IMR-90 (cell line): ENCODE measurements at regions not wholly inside any gene's neighbourhood (a gene's known extent, or its start where the extent isn't known, plus 50 kb on each side); places are given as distances from the start of the nearest gene placed in this dataset.

Experiments
- ATAC-seq: fragments of 200-7000 bp; cut with Tn5 transposase; 2 replicates; pipeline ENCODE4 v1.9.1; 2020; ENCODE audit warnings: low read depth, mild to moderate bottlenecking, moderate library complexity
- BruUV-seq: library from RNA; stranded (reverse); fragments of 400-500 nt; replicated peaks from 2 replicates; lab custom pipeline; 2021; lab: Mats Ljungman, UMichigan
- CTCF ChIA-PET: fragments of 300-600 bp; formaldehyde crosslinking; extraction: SDS; loops from one replicate; lab custom pipeline; 2021; ENCODE audit warnings: antibody characterized with exemption; lab: Yijun Ruan, JAX
- POLR2A ChIA-PET: fragments of 300-600 bp; sonication (Branson Sonifier 250); formaldehyde crosslinking; loops from one replicate; lab custom pipeline; 2022; ENCODE audit warnings: antibody characterized with exemption; ENCODE audit not compliant: unreplicated experiment; lab: Charles Lee
- DNase-seq: peaks from one replicate; pipeline ENCODE4 v3.0.0; 2013
- H2AFZ ChIP-seq: replicated peaks from 2 replicates; pipeline ENCODE3; 2013; ENCODE audit warnings: low read length, mild to moderate bottlenecking; ENCODE audit not compliant: poor library complexity
- H2AK5ac ChIP-seq: 2 replicates; pipeline ENCODE4 v1.6.1; 2013; ENCODE audit warnings: low read depth, low read length, inconsistent platforms
- H2AK9ac ChIP-seq: replicated peaks from 2 replicates; pipeline ENCODE3; 2013; ENCODE audit warnings: mild to moderate bottlenecking, low read depth, low read length, moderate library complexity; ENCODE audit not compliant: poor library complexity
- H2BK120ac ChIP-seq: 2 replicates; pipeline ENCODE4 v1.6.1; 2013; ENCODE audit warnings: low read depth, low read length, inconsistent platforms
- H2BK15ac ChIP-seq: 3 replicates; pipeline ENCODE4 v1.6.1; 2013; ENCODE audit warnings: low read depth, low read length, inconsistent platforms
- H2BK20ac ChIP-seq: 2 replicates; pipeline ENCODE4 v1.6.1; 2013; ENCODE audit warnings: low read depth, mild to moderate bottlenecking, inconsistent platforms, low read length, moderate library complexity
- H2BK5ac ChIP-seq: 2 replicates; pipeline ENCODE4 v1.6.1; 2013; ENCODE audit warnings: mild to moderate bottlenecking, low read depth, low read length, inconsistent platforms; ENCODE audit not compliant: poor library complexity, severe bottlenecking
- H3K14ac ChIP-seq: replicated peaks from 2 replicates; pipeline ENCODE4 v1.6.1; 2013; ENCODE audit warnings: low read depth, low read length, inconsistent platforms
- H3K18ac ChIP-seq: 2 replicates; pipeline ENCODE4 v1.6.1; 2013; ENCODE audit warnings: low read depth, low read length, control low read depth
- H3K23ac ChIP-seq: 2 replicates; pipeline ENCODE4 v1.6.1; 2013; ENCODE audit warnings: low read depth, low read length, inconsistent platforms
- H3K27ac ChIP-seq: 2 replicates; pipeline ENCODE4 v1.5.1; 2013; ENCODE audit warnings: mild to moderate bottlenecking, control low read depth, low read length; ENCODE audit not compliant: insufficient read depth
- H3K27me3 ChIP-seq: 2 replicates; pipeline ENCODE4 v1.6.1; 2013; ENCODE audit warnings: low read length; ENCODE audit not compliant: control insufficient read depth, insufficient read depth
- H3K36me3 ChIP-seq: 2 replicates; pipeline ENCODE4 v1.6.1; 2013; ENCODE audit warnings: low read length, mixed read lengths; ENCODE audit not compliant: control insufficient read depth, insufficient read depth
- H3K4ac ChIP-seq: 2 replicates; pipeline ENCODE4 v1.6.1; 2013; ENCODE audit warnings: low read depth, low read length, inconsistent platforms
- H3K4me1 ChIP-seq: 2 replicates; pipeline ENCODE4 v1.6.1; 2013; ENCODE audit warnings: low read length, mixed read lengths; ENCODE audit not compliant: control insufficient read depth, insufficient read depth
- H3K4me2 ChIP-seq: 2 replicates; pipeline ENCODE4 v1.6.1; 2013; ENCODE audit warnings: low read depth, mild to moderate bottlenecking, control low read depth, low read length, moderate library complexity
- H3K4me3 ChIP-seq: 2 replicates; pipeline ENCODE4 v1.5.1; 2013; ENCODE audit warnings: low read depth, mild to moderate bottlenecking, control low read depth, low read length, moderate library complexity; ENCODE audit not compliant: insufficient read depth
- H3K56ac ChIP-seq: 2 replicates; pipeline ENCODE4 v1.6.1; 2013; ENCODE audit warnings: low read length, inconsistent platforms; ENCODE audit not compliant: insufficient read depth; ENCODE audit errors: extremely low read depth
- H3K79me1 ChIP-seq, 2 experiments: 2 replicates each; pipeline ENCODE4 v1.6.1; 2013; ENCODE audit warnings: low read length in 2 of 2, inconsistent platforms in 1 of 2, low read depth in 1 of 2
- H3K9ac ChIP-seq: 2 replicates; pipeline ENCODE4 v1.6.1; 2013; ENCODE audit warnings: low read depth, low read length, control low read depth
- H3K9me1 ChIP-seq: 2 replicates; pipeline ENCODE4 v1.6.1; 2013; ENCODE audit warnings: low read length, inconsistent platforms; ENCODE audit not compliant: insufficient read depth
- H3K9me3 ChIP-seq: 2 replicates; pipeline ENCODE4 v1.6.1; 2013; ENCODE audit warnings: low read length; ENCODE audit not compliant: control insufficient read depth, insufficient read depth
- H4K20me1 ChIP-seq: 2 replicates; pipeline ENCODE4 v1.6.1; 2013; ENCODE audit warnings: low read length, inconsistent platforms; ENCODE audit not compliant: insufficient read depth
- H4K5ac ChIP-seq: 2 replicates; pipeline ENCODE4 v1.6.1; 2013; ENCODE audit warnings: mild to moderate bottlenecking, low read depth, low read length, control low read depth
- H4K8ac ChIP-seq, 2 experiments: 2 replicates each; pipeline ENCODE4 v1.6.1; 2013; ENCODE audit warnings: low read depth in 2 of 2, low read length in 2 of 2, control low read depth in 1 of 2, inconsistent platforms in 1 of 2
- H4K91ac ChIP-seq: 2 replicates; pipeline ENCODE4 v1.6.1; 2013; ENCODE audit warnings: low read depth, low read length, inconsistent platforms; ENCODE audit not compliant: insufficient read depth
- BHLHE40 ChIP-seq: fragments of 150-350 bp; IDR thresholded peaks from 2 replicates; pipeline ENCODE4 v1.6.1; 2016; ENCODE audit warnings: mild to moderate bottlenecking, low read depth, low read length
- FOS ChIP-seq: fragments of 150-350 bp; IDR thresholded peaks from 2 replicates; pipeline ENCODE4 v1.6.1; 2016; ENCODE audit warnings: low read depth, low read length
- MAZ ChIP-seq: IDR thresholded peaks from 2 replicates; pipeline ENCODE4 v1.6.1; 2012; ENCODE audit warnings: low read depth, mild to moderate bottlenecking, low read length, improper control_type of control experiment, moderate library complexity, borderline replicate concordance
- MXI1 ChIP-seq: IDR thresholded peaks from 2 replicates; pipeline ENCODE4 v1.6.1; 2012; ENCODE audit warnings: low read depth, mild to moderate bottlenecking, low read length, moderate library complexity, borderline replicate concordance
- NFE2L2 ChIP-seq: fragments of 150-350 bp; IDR thresholded peaks from 2 replicates; pipeline ENCODE4 v1.6.1; 2016; ENCODE audit warnings: low read depth, mild to moderate bottlenecking, low read length
- POLR2A ChIP-seq: IDR thresholded peaks from 2 replicates; pipeline ENCODE4 v1.6.1; 2012; ENCODE audit warnings: mild to moderate bottlenecking, low read depth, low read length
- RAD21 ChIP-seq: IDR thresholded peaks from 2 replicates; pipeline ENCODE4 v1.6.1; 2012; ENCODE audit warnings: low read length, improper control_type of control experiment
- RCOR1 ChIP-seq: IDR thresholded peaks from 2 replicates; pipeline ENCODE4 v1.6.1; 2012; ENCODE audit warnings: mild to moderate bottlenecking, low read length, improper control_type of control experiment; ENCODE audit not compliant: insufficient replicate concordance
- RFX5 ChIP-seq: IDR thresholded peaks from 2 replicates; pipeline ENCODE4 v1.8.0; 2012; ENCODE audit warnings: low read depth, mild to moderate bottlenecking, low read length, moderate library complexity
- SMC3 ChIP-seq: fragments of 150-350 bp; IDR thresholded peaks from 2 replicates; pipeline ENCODE4 v1.6.1; 2016; ENCODE audit warnings: low read depth, mild to moderate bottlenecking, antibody characterized with exemption, low read length, moderate library complexity
- WGBS, 2 experiments: methylation state at CpG; one replicate each; pipeline versions ENCODE4 v1.1.5 to v1.1.7; 2013; ENCODE audit warnings: missing lambda C conversion rate in 2 of 2; ENCODE audit not compliant: insufficient read length in 1 of 2; ENCODE audit errors: extremely low coverage in 2 of 2; 5-methylcytosine and 5-hydroxymethylcytosine counted together
- dilution Hi-C: fragments of 300-500 bp; cut with HindIII; formaldehyde crosslinking; loops from one replicate; pipeline ENCODE4 v1.14.3; 2018; ENCODE audit warnings: low sequenced_read_pairs; ENCODE audit not compliant: unreplicated experiment
- in situ Hi-C: fragments of 300-500 bp; cut with MboI; formaldehyde crosslinking; loops from 3 replicates; pipeline ENCODE4 v1.14.3; 2019; ENCODE audit warnings: low sequenced_read_pairs, inconsistent platforms, mixed read lengths
- intact Hi-C: fragments of 100-400 bp; cut with micrococcal nuclease; formaldehyde crosslinking; loops from 2 replicates; pipeline ENCODE4 v1.10.0; 2022
- TF ChIP-seq, protein P1 (sequence below): fragments of 150-350 bp; IDR thresholded peaks from 2 replicates; pipeline ENCODE4 v1.6.1; 2016; ENCODE audit warnings: low read depth, mild to moderate bottlenecking, low read length, moderate library complexity, borderline replicate concordance
- TF ChIP-seq, protein P2 (sequence below): fragments of 150-350 bp; IDR thresholded peaks from 2 replicates; pipeline ENCODE4 v1.6.1; 2017; ENCODE audit warnings: mild to moderate bottlenecking, antibody characterized with exemption, low read length, low read depth
- TF ChIP-seq, protein P3 (sequence below): conservative IDR thresholded peaks from 2 replicates; pipeline ENCODE4 v1.5.1; 2012; ENCODE audit warnings: mild to moderate bottlenecking, low read depth, low read length, improper control_type of control experiment

DNA sequence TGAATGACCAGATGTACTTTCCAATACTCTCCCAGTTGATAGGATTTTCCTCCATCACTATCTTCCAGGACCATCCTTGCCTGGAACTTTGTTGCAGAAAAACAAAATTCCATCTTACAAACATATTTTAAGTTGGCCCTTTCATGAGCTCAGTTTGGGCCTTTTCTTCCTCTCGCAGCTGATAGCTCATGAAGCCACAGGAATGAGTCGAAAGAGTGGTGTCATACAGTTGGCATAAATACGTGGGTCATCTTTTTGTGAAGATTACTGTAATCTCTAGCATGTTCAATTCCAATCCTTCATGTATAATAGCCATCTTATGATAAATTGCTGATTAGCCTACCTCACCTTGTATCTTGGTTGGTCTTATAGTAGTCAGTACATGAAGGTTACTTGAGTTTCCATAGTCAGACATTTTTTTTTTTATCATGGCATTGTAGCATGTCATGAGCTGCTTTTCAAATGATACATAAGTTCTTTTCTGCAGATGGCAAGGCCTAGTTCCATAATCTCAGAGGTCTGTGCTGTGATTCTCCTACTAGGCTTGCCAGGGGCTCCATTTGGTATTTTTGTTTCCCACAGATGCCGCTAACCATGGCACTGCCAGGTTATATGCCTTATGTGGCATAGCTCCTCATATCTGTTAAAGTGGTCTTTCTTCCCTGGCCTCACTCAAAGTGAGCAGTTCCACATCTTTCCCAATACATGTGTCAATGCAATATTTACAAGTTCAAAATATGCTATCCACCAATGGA lies 380.6 kb upstream of the DCN start:
- POLR2A ChIA-PET, result no interaction called here

More for the DNA sequence above, 380.6 kb upstream of the DCN start:
- H4K8ac ChIP-seq, result no peak overlapping the region
- no peak overlapping the region for H3K4me3 ChIP-seq
- H2AFZ ChIP-seq, result no peak overlapping the region
- H3K9ac ChIP-seq, result no peak overlapping the region
- H3K27ac ChIP-seq, result no peak overlapping the region
- no peak overlapping the region for H3K4me2 ChIP-seq
- H2BK20ac ChIP-seq, result no peak overlapping the region
- H2BK120ac ChIP-seq, result no peak overlapping the region
- ATAC-seq (no peak), DNase-seq (no peak)
- no peak overlapping the region for H3K18ac ChIP-seq
- H3K56ac ChIP-seq, result no peak overlapping the region
- H3K9me3 ChIP-seq, result no peaks in the 10 kb centered on the region
- H3K79me1 ChIP-seq, result no peaks in the 10 kb centered on the region
- CTCF ChIA-PET, result interaction anchor here (1.2 to 4.2 kb wide), 2 partner anchors 14 to 44 kb away, joined by 3 to 13 read pairs; no protein-coding TSS in a partner anchor
- H4K20me1 ChIP-seq, result no peaks in the 10 kb centered on the region
- no peaks in the 10 kb centered on the region for H3K4me1 ChIP-seq
- no peak for TF ChIP-seq RFX5
- TF ChIP-seq FOS, result no peak
- no peak for TF ChIP-seq POLR2A
- TF ChIP-seq SMC3, result no peak
- TF ChIP-seq, protein P1, sequence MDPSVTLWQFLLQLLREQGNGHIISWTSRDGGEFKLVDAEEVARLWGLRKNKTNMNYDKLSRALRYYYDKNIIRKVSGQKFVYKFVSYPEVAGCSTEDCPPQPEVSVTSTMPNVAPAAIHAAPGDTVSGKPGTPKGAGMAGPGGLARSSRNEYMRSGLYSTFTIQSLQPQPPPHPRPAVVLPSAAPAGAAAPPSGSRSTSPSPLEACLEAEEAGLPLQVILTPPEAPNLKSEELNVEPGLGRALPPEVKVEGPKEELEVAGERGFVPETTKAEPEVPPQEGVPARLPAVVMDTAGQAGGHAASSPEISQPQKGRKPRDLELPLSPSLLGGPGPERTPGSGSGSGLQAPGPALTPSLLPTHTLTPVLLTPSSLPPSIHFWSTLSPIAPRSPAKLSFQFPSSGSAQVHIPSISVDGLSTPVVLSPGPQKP, result no peak
- no peak for TF ChIP-seq RAD21
- TF ChIP-seq, protein P2, sequence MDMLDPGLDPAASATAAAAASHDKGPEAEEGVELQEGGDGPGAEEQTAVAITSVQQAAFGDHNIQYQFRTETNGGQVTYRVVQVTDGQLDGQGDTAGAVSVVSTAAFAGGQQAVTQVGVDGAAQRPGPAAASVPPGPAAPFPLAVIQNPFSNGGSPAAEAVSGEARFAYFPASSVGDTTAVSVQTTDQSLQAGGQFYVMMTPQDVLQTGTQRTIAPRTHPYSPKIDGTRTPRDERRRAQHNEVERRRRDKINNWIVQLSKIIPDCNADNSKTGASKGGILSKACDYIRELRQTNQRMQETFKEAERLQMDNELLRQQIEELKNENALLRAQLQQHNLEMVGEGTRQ, result no peak
- TF ChIP-seq, protein P3, sequence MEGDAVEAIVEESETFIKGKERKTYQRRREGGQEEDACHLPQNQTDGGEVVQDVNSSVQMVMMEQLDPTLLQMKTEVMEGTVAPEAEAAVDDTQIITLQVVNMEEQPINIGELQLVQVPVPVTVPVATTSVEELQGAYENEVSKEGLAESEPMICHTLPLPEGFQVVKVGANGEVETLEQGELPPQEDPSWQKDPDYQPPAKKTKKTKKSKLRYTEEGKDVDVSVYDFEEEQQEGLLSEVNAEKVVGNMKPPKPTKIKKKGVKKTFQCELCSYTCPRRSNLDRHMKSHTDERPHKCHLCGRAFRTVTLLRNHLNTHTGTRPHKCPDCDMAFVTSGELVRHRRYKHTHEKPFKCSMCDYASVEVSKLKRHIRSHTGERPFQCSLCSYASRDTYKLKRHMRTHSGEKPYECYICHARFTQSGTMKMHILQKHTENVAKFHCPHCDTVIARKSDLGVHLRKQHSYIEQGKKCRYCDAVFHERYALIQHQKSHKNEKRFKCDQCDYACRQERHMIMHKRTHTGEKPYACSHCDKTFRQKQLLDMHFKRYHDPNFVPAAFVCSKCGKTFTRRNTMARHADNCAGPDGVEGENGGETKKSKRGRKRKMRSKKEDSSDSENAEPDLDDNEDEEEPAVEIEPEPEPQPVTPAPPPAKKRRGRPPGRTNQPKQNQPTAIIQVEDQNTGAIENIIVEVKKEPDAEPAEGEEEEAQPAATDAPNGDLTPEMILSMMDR, result no peak
- no peak for TF ChIP-seq RCOR1
- TF ChIP-seq NFE2L2, result no peak
- TF ChIP-seq MXI1, result no peak
- TF ChIP-seq MAZ, result no peak
- TF ChIP-seq BHLHE40, result no peak
- H3K14ac ChIP-seq, result no peak overlapping the region
- intact Hi-C loops (no loop called here), dilution Hi-C loops (no loop called here), in situ Hi-C loops (no loop called here)
- H3K36me3 ChIP-seq, result no peaks in the 10 kb centered on the region
- no peak overlapping the region for H2AK9ac ChIP-seq
- WGBS, 2 experiments, result 80% methylated on average over 1 of the region's 4 CpGs; no CpG with 5 or more reads in 1 of the 2 experiments
- no TSS peak for BruUV-seq
- H2AK5ac ChIP-seq, result no peak overlapping the region
- H2BK5ac ChIP-seq, result no peak overlapping the region
- H4K5ac ChIP-seq, result no peak overlapping the region
- H4K91ac ChIP-seq, result no peak overlapping the region
- no peak overlapping the region for H2BK15ac ChIP-seq
- H3K9me1 ChIP-seq, result no peaks in the 10 kb centered on the region
- H3K23ac ChIP-seq, result no peak overlapping the region
- no peak overlapping the region for H3K4ac ChIP-seq
- no peaks in the 10 kb centered on the region for H3K27me3 ChIP-seq
